ENCODE measurements at regions not wholly inside any gene's neighbourhood (a gene's known extent, or its start where the extent isn't known, plus 50 kb on each side); places are given as distances from the start of the nearest gene placed in this dataset.

- DNase-seq (ENCODE audit: low read depth), result no peak
Measured at GRCh38 chr10:52440612-52441285, 126.7 kb downstream of the DKK1 start.

DNA sequence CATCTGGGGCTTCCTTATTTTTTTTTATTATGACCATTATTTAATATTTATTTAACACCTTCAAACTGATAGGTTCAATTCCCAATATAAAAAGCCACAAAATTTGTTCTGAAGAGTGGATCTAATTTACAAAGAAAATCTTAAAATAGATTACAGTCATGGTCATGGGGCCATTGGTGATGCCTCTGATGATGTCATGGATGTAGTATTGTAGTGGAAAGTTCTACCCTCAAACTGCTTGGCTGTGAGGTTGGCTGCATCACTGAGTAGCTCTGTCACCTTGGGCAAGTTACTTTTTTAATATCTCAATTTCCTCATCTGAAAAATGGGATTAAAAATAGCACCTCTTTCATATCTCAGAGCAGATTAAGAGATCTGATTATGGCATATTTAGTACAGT lies 128.5 kb downstream of the DKK1 start:
- peak; percentile 64 for DNase-seq (ENCODE audit: low read depth)

GRCh38 chr10:52443419-52444388 lies 129.6 kb downstream of the DKK1 start:
- DNase-seq (ENCODE audit: low read depth), result peak; percentile 91

GRCh38 chr10:52446391-52446790 lies 132.3 kb downstream of the DKK1 start:
- no peak for DNase-seq (ENCODE audit: low read depth)

DNA sequence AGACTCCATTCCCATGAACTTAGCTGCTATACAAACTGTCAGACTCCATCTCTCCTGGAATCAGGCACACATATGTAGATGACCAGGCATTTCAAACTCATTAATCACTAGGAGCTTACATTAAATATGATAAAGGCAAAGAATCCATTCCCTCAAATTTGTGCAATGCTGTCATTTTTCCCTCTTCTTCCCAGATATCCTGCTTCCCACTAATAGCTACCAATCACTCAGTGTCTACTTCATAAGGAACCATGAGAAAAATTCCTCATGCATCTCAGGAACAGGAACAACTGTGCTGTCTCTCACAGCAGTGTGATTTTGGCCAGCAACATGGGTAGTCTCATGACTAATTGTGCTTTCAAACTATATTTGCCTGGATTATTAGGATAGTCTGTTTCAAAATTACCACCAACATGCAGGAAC lies 133.9 kb downstream of the DKK1 start:
- peak; percentile 87 for DNase-seq (ENCODE audit: low read depth)

DNA sequence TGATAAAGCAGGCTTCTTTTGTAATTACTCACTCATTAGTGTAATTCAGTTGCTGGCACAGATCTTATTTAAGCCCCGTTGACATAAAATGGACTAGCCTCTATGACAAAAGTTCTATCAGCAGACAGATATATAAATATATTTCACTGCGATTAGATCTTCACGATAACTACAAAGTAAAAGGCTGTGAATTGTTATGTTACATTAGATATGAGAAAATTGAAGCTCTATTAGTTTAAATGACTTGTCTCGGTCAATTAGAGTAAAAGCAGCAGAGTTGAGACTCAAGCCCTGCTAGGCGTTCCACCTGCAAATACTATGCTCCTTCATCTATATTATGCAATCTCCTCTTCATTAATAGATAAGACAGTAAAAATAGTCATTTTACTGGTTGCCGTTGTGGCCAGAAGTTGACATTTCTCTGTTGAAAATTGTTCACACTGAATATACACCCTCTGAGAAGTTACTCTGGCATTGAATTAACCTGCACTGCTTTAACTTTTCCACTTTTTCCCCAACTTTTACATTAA lies 136.7 kb downstream of the DKK1 start:
- no peak for DNase-seq (ENCODE audit: low read depth)

GRCh38 chr10:52451817-52452216 lies 137.7 kb downstream of the DKK1 start:
- peak; percentile 96 for DNase-seq (ENCODE audit: low read depth)

DNA sequence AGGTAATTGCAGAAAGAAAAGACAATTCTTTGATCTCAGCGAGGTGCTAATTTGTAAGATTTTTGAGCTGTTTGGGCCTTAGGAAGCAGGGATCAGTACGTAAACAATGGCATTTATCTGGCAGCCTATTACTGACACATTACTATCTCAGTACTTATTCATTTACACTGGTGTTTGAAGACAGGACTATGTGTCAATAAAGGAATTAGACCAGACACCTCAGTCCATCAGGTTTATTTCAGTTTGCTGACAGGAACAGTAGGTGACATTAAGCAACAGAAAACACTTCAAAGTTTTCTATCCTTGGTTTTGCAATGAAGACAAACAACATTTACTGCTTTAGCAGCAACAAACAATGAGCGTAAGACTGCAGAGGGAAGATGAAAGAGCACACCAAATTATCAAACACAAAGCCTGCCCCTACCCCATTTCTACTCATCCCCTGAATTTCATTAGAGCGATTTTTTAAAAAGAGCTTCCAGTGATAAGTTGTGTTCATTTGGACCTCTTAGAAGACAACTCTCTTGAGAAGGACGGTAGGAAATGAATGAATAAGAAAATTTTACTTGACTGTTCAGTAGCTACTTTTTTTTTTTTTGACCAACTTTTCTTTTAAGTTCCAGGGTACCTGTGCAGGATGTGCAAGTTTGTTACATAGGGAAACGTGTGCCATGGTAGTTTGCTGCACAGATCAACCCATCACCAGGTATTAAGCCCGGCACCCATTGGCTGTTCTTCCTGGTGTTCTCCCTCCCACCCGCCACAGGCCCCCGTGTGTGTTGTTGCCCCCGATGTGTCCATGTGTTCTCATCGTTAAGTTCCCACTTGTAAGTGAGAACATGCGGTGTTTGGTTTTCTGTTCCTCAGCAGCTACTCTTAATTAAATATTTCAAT lies 138.8 kb downstream of the DKK1 start:
- no peak for DNase-seq (ENCODE audit: low read depth)

DNA sequence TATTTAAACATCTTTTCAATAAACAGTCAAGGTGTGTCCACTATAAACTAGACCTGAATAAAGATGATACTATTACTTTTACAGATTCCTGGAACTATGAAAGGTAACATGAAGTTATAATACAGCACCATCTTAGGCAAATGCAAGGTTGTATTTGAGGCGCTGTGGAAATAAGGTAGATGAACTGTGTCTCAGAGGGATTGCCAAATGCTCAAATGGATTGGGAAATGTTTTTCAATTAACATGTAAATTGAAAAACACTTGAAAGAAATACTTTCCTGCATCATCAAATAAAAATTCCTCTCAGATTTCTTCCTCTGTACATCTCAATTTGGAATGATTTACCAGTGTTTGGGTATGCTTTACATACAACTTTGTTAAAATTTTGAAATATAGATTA lies 139.4 kb downstream of the DKK1 start:
- DNase-seq (ENCODE audit: low read depth), result no peak

- no peak for DNase-seq (ENCODE audit: low read depth)
Measured at GRCh38 chr10:52454491-52454890, 140.4 kb downstream of the DKK1 start.

DNA sequence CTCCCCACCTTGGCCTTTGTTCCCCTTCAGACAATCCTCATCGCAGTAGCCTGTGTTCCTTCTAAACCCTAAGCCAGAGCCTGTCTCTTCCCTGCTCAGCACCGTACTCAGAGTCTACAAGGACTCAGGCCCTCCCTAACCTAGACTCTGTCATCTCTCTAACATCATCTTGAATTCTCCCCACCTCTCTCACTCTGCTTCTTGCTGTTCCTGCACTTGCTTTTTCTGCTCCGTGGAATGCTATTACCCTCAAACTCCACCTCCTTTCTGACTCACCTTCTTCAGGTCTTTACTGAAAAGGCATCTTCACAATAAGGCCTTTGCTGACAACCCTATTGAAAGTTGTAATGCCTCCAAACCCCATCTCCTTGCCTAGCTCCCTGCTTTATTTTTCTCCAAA lies 141.0 kb downstream of the DKK1 start:
- peak; percentile 44 for DNase-seq (ENCODE audit: low read depth)

- DNase-seq (ENCODE audit: low read depth), result peak; percentile 60
Measured at GRCh38 chr10:52459097-52459496, 145.0 kb downstream of the DKK1 start.

GRCh38 chr10:52463826-52464225 lies 149.7 kb downstream of the DKK1 start:
- no peak for DNase-seq (ENCODE audit: low read depth)

DNA sequence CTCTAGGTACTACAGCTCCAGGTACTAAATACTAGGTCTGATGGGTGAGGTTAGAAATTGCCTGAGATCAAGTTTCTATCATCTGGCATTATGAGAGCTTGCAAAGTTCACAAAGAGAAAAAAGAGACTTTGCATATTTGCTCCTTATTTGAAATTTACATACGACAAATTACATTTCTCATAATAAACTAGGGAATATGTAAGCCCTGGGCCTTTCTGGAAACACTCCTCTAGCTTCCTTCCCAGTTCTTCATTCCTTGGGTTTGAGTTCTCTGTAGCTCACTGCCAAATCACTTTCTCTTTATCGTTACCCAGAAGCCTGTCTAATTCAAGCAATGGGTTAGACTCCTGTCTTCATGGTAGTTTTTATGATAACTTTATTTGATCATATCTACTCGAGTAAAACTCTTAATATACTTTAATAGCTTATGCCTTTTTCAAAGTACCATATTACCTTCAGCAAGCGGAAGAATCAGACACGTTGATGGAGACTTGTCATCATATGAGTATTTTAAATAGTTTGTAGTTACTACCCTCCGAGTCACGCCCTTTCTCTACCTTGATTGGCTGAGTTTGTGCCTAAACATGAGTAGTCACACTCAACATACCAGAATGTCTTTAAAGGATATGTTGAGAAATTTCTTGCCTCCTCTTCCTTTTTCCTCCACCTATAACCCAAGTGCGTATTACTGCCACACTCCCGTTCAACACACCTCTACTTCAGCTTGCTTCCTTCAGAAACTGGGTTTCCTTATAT lies 150.5 kb downstream of the DKK1 start:
- no peak for DNase-seq (ENCODE audit: low read depth)

- peak; percentile 28 for DNase-seq (ENCODE audit: low read depth)
Measured at GRCh38 chr10:52465202-52465601, 151.1 kb downstream of the DKK1 start.

DNA sequence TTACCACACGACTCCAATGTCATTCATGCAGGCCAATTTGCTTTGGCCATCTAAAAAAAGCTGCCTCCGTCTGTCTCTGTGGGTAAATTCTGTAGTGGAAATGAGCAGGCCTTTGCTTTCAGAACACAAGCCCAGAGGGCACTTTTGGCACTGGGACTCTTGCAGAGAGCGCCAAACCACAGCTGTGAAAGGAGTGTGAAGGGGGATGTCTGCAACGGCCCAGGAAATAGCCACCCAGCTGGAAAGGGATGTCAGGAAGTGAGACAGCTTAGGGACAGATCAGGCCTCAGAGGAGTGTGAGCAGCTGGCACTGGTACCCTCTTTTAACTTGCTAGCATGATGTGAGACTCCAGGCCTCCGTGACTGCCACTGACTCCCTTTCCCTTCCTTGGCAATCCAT lies 152.4 kb downstream of the DKK1 start:
- DNase-seq (ENCODE audit: low read depth), result peak; percentile 80

DNA sequence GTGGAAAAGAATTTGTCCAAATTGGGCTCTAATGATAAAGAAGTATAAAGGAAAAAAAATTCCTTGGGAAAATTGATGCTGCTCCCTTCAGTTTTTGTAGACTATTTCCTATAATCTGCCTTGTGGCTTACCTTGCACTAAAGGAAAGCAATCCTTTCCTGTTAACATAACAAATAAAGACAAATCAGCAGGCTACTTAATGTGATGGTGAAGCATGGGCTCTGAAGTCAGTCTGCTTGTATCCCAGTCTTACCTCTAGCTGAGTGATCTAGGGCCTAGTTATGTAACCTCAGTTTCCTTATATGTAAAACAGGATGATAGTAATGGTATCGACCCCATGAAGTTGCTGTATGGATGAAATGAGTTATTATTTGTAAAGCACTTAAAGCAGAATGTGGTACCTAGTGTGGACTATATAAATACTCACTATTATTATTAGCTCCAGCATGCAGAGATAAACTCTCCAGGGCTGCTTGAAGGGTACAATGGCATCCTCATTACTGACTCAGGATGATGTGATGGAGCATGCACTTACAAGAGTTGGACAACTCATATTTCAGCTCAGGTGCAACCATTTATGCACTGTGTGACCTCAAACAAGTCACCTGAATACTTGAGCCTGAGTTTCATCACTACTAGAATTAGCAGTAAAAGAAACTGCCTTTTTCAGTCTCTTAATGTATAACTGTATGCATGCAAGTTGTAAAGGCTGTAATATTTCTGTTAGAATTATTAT lies 156.1 kb downstream of the DKK1 start:
- DNase-seq (ENCODE audit: low read depth), result no peak

GRCh38 chr10:52472406-52473146 lies 158.5 kb downstream of the DKK1 start:
- peak; percentile 20 for DNase-seq (ENCODE audit: low read depth)

DNA sequence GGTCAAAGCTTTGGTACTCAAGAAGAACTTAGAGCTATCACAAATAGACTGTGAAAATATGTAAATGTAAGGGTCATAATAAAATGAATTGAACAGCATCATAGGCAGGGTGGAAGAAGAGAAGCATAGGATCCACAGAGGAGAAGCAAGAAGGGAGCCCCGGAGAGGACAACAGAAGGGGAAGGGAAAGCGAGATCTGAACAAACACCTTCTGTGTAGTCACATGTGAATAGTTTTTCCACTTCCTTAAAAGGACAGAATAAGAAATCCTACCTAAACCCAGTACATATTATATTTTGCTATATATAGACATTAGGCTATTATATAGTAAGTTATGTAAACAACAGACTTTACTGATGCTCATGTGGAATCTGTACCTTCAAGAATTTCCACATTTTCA lies 160.2 kb downstream of the DKK1 start:
- no peak for DNase-seq (ENCODE audit: low read depth)

DNA sequence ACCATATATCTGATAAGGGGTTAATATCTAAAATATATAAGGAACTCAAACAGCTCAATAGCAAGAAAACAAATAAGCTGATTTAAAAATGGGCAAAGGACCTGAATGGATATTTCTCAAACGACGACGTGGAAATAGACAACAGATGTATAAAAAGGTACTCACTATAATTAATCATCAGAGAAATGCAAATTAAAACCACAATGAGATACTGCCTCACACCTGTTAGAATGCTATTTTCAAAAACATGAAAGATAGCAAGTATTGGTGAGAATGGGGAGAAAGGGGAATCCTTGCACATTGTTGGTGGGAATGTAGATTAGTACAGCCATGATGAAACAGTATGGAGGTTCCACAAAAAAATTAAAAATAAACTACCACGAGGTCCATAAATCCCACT lies 163.2 kb downstream of the DKK1 start:
- no peak for DNase-seq (ENCODE audit: low read depth)

Measured in EH (cell line).